Brain microvascular endothelial cell (primary cell): ENCODE measurements at regions not wholly inside any gene's neighbourhood (a gene's known extent, or its start where the extent isn't known, plus 50 kb on each side); places are given as distances from the start of the nearest gene placed in this dataset.

Experiments used
- DNase-seq: peaks from one replicate; pipeline ENCODE4 v3.0.0-alpha.2; 2020
- H3K27ac ChIP-seq: fragments of 250-450 bp; sonication (Bioruptor Pico); 2 replicates; pipeline ENCODE4 v1.5.1; 2020; ENCODE audit warnings: mild to moderate bottlenecking, moderate library complexity
- H3K27me3 ChIP-seq: fragments of 250-450 bp; sonication (Bioruptor Pico); replicated peaks from 2 replicates; pipeline ENCODE4 v1.5.1; 2020; ENCODE audit warnings: mild to moderate bottlenecking
- H3K36me3 ChIP-seq: fragments of 250-450 bp; sonication (Bioruptor Pico); replicated peaks from 2 replicates; pipeline ENCODE4 v1.5.1; 2020; ENCODE audit warnings: mild to moderate bottlenecking
- H3K4me3 ChIP-seq: 2 replicates; pipeline ENCODE4 v1.5.1; 2011; ENCODE audit warnings: low read depth, mild to moderate bottlenecking, control low read depth, low read length, moderate library complexity
- in situ Hi-C: cut with HindIII; loops from 2 replicates; pipeline ENCODE4 v1.10.0; 2017; ENCODE audit warnings: low sequenced_read_pairs, low pct_ligation_motif_present
- TF ChIP-seq, protein P1 (sequence below): IDR thresholded peaks from 2 replicates; pipeline ENCODE4 v1.5.1; 2011; ENCODE audit warnings: low read depth, mild to moderate bottlenecking, moderate library complexity, low read length, control low read depth, inconsistent platforms; ENCODE audit errors: missing control alignments

DNA sequence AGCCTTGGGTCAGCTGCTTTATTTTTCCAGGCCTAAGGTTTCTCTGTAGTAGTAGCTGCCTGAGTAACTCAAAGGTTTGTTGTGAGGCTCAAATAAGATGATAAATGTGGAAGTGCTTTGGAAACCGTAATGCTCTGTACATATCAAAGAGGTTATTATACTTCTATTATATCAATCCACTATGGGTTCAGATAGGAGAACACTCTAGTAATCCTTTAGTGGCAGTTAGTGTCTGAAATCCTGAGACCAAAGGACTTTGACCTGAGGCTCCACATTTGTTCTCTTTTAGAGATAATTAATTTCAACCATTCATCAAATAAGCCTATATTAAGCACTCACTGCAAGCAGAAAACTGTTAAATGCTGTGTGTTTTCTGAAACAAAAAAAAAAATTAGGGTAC, 128.6 kb upstream of the BCL6 start:
- in situ Hi-C loops = no loop called here
- H3K27ac ChIP-seq = no peak overlapping the region
- H3K4me3 ChIP-seq = no peak overlapping the region
- DNase-seq = no peak
- no peaks in the 10 kb centered on the region for H3K36me3 ChIP-seq
- TF ChIP-seq, protein P1, sequence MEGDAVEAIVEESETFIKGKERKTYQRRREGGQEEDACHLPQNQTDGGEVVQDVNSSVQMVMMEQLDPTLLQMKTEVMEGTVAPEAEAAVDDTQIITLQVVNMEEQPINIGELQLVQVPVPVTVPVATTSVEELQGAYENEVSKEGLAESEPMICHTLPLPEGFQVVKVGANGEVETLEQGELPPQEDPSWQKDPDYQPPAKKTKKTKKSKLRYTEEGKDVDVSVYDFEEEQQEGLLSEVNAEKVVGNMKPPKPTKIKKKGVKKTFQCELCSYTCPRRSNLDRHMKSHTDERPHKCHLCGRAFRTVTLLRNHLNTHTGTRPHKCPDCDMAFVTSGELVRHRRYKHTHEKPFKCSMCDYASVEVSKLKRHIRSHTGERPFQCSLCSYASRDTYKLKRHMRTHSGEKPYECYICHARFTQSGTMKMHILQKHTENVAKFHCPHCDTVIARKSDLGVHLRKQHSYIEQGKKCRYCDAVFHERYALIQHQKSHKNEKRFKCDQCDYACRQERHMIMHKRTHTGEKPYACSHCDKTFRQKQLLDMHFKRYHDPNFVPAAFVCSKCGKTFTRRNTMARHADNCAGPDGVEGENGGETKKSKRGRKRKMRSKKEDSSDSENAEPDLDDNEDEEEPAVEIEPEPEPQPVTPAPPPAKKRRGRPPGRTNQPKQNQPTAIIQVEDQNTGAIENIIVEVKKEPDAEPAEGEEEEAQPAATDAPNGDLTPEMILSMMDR = no peak
- H3K27me3 ChIP-seq = no peaks in the 10 kb centered on the region

DNA sequence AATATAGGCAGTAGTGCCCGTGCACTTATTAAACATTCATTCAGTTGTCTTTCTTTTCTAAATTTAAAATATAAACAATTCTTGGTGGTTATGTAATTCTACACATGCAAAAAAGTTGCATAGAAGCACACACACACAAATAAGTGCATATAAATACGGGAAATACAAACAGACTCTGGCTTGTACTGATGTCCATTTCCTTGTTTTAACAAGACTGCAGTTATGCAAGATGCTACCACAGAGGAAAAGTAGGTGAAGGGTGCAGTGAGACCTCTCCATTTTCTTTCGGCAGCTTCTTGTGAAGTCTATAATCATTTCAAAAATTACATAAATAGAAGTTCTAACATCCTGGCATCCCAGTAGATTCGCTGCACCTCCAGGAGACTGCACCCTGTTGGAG, 130.6 kb upstream of the BCL6 start:
- no peak for DNase-seq
- Histone ChIP-seq H3K27me3 (no peaks in the 10 kb centered on the region), H3K4me3 (no peak overlapping the region), H3K36me3 (no peaks in the 10 kb centered on the region), H3K27ac (no peak overlapping the region)
- TF ChIP-seq, protein P1 = no peak
- in situ Hi-C loops = no loop called here

DNA sequence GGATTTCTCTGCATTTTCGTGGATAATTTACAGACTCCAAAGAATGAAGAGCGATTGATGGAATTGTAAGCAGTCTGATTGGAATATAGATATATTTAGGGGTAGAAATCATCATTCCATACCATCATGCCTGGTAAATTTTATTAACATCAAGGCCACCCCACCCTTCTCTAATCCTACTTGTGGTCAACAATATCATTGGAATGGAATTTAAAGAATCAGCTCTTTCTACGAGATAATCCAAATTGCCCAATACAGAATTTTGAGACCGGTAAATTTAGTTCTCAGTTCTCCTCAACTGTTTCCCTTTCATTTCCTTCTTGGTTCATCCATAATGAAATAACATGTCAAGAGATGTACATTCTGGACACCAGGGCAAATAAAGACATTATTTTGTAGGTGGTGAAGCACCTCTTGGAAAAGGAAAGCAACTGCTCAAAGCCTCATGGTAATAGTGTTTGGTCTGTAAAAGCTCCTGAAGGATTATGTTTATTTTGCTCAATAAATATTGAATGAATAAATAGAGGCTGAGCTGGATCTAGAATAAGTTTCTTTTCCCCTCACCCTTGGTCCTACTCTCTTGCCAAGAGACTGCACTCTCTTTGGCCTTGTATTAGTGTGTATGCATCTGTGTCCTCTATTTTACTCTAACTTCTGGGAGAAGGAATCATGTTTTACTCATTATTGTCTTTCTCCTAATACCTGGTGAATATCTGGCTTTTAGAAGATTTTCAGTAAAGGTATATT, 133.7 kb upstream of the BCL6 start:
- no peaks in the 10 kb centered on the region for H3K27me3 ChIP-seq
- H3K36me3 ChIP-seq = no peaks in the 10 kb centered on the region
- no peak overlapping the region for H3K4me3 ChIP-seq
- in situ Hi-C loops = no loop called here
- H3K27ac ChIP-seq = peak overlapping the region; percentile 7
- TF ChIP-seq, protein P1 = no peak
- DNase-seq = peak; percentile 11

DNA sequence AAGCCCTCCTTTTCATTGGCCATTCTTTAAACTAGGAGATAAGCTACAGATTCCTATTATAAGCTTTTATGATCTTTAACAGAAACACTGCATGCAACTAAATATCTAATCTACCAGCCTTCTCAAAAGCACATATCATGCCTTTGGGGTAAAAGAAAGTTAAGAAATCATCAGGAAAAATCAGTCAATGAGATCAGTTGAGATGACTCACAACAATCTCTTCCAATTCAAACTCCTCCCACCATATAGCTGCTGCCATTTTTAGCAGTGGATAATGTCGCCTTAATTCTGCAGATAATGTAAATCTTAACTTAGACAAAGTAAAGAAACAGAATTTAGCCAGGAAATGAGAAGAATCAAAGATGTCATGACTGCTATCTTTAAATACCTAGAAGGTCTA, 135.2 kb upstream of the BCL6 start:
- DNase-seq = peak; percentile 24
- no peak overlapping the region for H3K27ac ChIP-seq
- H3K36me3 ChIP-seq = no peaks in the 10 kb centered on the region
- no peaks in the 10 kb centered on the region for H3K27me3 ChIP-seq
- no peak overlapping the region for H3K4me3 ChIP-seq
- in situ Hi-C loops = no loop called here
- TF ChIP-seq, protein P1 = no peak

DNA sequence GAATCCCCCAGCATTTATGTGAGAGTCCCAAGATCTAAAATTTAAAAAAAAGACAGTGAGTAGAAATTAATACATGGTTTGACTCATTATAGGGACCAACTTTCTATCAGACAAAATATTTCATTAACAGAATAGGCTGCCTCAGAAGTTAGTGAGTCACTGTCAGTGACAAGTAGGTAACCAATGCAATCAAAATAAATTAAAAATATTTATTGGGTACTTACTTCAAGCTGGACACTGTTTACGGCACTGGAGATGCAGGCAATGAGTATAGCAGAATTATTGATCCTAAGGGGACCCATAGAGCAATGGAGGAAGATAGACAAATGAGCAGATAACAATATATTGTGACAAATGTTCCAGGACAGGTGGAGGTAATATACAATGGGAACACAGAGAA, 135.6 kb upstream of the BCL6 start:
- no peaks in the 10 kb centered on the region for H3K36me3 ChIP-seq
- TF ChIP-seq, protein P1 = no peak
- no peak overlapping the region for H3K27ac ChIP-seq
- in situ Hi-C loops = no loop called here
- DNase-seq = no peak
- no peak overlapping the region for H3K4me3 ChIP-seq
- no peaks in the 10 kb centered on the region for H3K27me3 ChIP-seq

DNA sequence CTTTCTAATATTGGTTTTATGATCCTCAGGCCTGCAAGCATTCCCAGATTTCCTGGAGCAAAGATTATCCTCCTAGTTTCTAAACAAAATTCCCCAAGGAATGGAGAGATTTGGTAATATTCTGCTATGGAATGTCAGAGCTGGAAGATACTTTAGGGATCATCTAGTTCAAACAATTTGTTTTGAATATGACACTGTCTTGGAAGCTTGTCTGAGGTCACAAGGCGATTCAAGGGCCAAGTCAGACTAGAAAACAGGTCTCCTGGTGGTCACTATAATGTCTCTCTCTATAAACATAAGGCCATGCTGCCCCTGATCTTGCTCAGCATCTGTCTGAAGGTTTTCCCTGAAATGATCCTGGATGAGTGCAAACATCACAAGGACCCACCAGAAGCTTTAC, 143.4 kb upstream of the BCL6 start:
- no peaks in the 10 kb centered on the region for H3K36me3 ChIP-seq
- in situ Hi-C loops = no loop called here
- DNase-seq = no peak
- TF ChIP-seq, protein P1 = no peak
- no peak overlapping the region for H3K27ac ChIP-seq
- no peaks in the 10 kb centered on the region for H3K27me3 ChIP-seq
- H3K4me3 ChIP-seq = no peak overlapping the region
